Heart right ventricle (tissue), 16 donors: ENCODE measurements at regions not wholly inside any gene's neighbourhood (a gene's known extent, or its start where the extent isn't known, plus 50 kb on each side); places are given as distances from the start of the nearest gene placed in this dataset.

Experiments
- ATAC-seq, 8 donors: fragments of 200-7000 bp; cut with Tn5 transposase; one replicate each; pipeline ENCODE4 v1.9.1; 2020; ENCODE audit warnings: mild to moderate bottlenecking in 8 of 8, moderate library complexity in 8 of 8, moderate number of reproducible peaks in 1 of 8
- DNase-seq, 2 donors: peaks; one replicate each; pipeline ENCODE4 v3.0.0-alpha.2; 2020
- H3K27ac ChIP-seq, 10 donors: fragments of 200-600 bp; sonication (generic) in 2 of 10; one replicate each; pipeline versions ENCODE4 v1.5.0 to v1.8.0; 2020 to 2022; ENCODE audit warnings: mild to moderate bottlenecking in 3 of 10
- H3K27me3 ChIP-seq, 7 donors: fragments of 200-600 bp; one replicate each; pipeline ENCODE4 v1.8.0; 2021 to 2022; ENCODE audit warnings: mild to moderate bottlenecking in 2 of 7
- H3K36me3 ChIP-seq, 9 donors: fragments of 200-600 bp; sonication (generic) in 1 of 9; one replicate each; pipeline versions ENCODE4 v1.5.0 to v1.8.0; 2020 to 2022; ENCODE audit warnings: mild to moderate bottlenecking in 2 of 9
- H3K4me1 ChIP-seq, 9 donors: fragments of 200-600 bp; sonication (generic) in 1 of 9; one replicate each; pipeline versions ENCODE4 v1.5.0 to v1.8.0; 2020 to 2022; ENCODE audit warnings: mild to moderate bottlenecking in 4 of 9
- H3K4me3 ChIP-seq, 10 donors: fragments of 200-600 bp; sonication (generic) in 2 of 10; one replicate each; pipeline versions ENCODE4 v1.5.0 to v1.8.0; 2020 to 2022; ENCODE audit warnings: mild to moderate bottlenecking in 7 of 10, moderate library complexity in 2 of 10
- H3K9me3 ChIP-seq, 11 donors: fragments of 200-600 bp in 10 of 11; sonication (generic) in 2 of 11; one replicate each; pipeline versions ENCODE4 v1.5.0 to v1.8.0; 2013 to 2022; ENCODE audit warnings: mild to moderate bottlenecking in 2 of 11, control low read depth in 1 of 11, moderate library complexity in 1 of 11
- CTCF ChIP-seq, 9 donors: fragments of 200-600 bp; sonication (generic) in 2 of 9; IDR thresholded peaks; one replicate each; pipeline versions ENCODE4 v1.5.0 to v1.8.0; 2021 to 2022; ENCODE audit warnings: antibody characterized with exemption in 9 of 9, mild to moderate bottlenecking in 5 of 9, moderate library complexity in 1 of 9
- whole genome bisulfite sequencing, 2 donors: extraction: QIAGEN DNeasy Blood & Tissue Kit; methylation state at CpG; one replicate each; pipeline ENCODE4 v1.1.7; 2013; ENCODE audit warnings: inconsistent platforms in 1 of 2; 5-methylcytosine and 5-hydroxymethylcytosine counted together
- intact Hi-C, 10 donors: fragments of 100-400 bp; cut with DNase I; formaldehyde crosslinking; loops; one replicate each; pipeline versions ENCODE4 v1.11.1 to v1.14.2; 2022
- donor health status: Arrhythmogenic right ventricular cardiomyopathy.
- donor health status: ischemic (EF 13 %, LVEDD 7.1; RV severe dilation, severe dysfunction).
- donor health status: healthy with polysubstance abuse.
- donor health status: DM: no; HTN: yes; CAD: no.
- donor health status: DM: no; HTN: no; CAD: no.
- donor health status: ischemic (EF 25% LVEDD 6.9; RV normal size, moderate dysfunction).
- donor health status: ischemic (EF 25% LVEDD 5.7; RV mildly dilated, moderate dysfunction).
- donor health status: healthy.
- donor health status: DM: yes; HTN: yes; CAD: no.
- donor health status: Ischemic cardiomyopathy.
- donor health status: ischemic (EF 35%, LVEDD 5.7; RV mildly dilated, moderate dysfunction).
- donor health status: nonischemic (EF 11% LVEDD 7.7; RV severe dilation, severe dysfunction).
- donor health status: DM: yes; HTN: yes; CAD: no.
- donor health status: PGD.
- donor health status: ischemic (EF 29% LVEDD 5.4; RV normal size, mild dysfunction).
- donor health status: nonischemic (EF 23%, LVEDD 6.1; RV moderate dilation, normal function).

DNA sequence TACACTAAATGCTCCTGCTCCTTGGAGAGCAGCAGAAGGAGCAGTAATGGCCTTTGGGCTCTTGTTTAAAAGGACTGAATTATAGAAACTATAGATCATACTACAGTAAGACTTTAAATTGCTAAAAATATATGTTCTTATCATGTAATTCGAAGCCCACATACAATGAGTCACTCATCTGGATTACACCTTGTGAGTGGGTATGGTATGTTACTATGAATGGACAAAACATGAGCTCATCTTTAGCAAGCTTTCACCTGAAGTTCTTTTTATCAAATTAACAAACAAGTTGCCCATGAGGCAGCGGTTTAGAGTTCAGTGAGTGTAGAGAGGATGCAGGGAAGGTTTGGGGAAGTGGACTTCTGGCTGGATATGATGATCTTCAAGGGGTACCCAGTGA, 114.4 kb upstream of the CCN2 start:
- ATAC-seq, result no peak
- H3K36me3 ChIP-seq, result no peaks in the 10 kb centered on the region
- WGBS, 2 donors, result 71 to 83% methylated on average over 2 of the region's 2 CpGs
- no peak for DNase-seq
- peaks cover 0 to 33% (median 6%) of the 10 kb centered on the region in 9 donors for H3K4me1 ChIP-seq
- no peak overlapping the region for H3K4me3 ChIP-seq
- H3K27me3 ChIP-seq, result no peaks in the 10 kb centered on the region
- H3K27ac ChIP-seq, result no peak overlapping the region
- H3K9me3 ChIP-seq, result no peaks in the 10 kb centered on the region
- intact Hi-C loops, result no loop called here
- no peak for TF ChIP-seq CTCF (IDR thresholded peaks at IDR 0.05)

DNA sequence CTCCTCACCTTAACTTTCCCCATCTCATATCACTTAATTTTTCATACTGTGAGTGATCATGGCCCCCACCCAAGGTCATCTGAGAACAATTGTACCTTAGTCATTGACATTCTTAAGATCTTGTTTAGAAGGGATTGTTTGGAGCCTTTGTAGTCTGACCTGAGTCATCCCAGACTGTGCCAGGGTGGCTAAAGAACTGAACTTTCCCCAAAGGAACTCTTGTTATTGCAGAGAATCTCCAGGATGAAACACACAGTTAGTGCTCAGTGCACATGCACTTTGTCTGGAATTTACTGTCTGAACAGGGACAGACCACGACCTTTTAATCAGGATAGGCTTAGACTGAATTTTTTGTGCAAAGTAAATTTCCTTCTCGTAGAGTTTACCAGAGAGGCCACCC, 112.6 kb upstream of the CCN2 start:
- no peaks in the 10 kb centered on the region for H3K9me3 ChIP-seq
- no peak overlapping the region for H3K4me3 ChIP-seq
- ATAC-seq (peak in 5 of 8 donors; percentile 29 to 89 (median 60)), DNase-seq (no peak)
- no peaks in the 10 kb centered on the region for H3K36me3 ChIP-seq
- no peaks in the 10 kb centered on the region for H3K27me3 ChIP-seq
- H3K4me1 ChIP-seq, result peaks cover 0 to 33% (median 6%) of the 10 kb centered on the region in 9 donors
- peak overlapping the region in 2 of 10 donors; percentile 15 to 50 for H3K27ac ChIP-seq
- 60 to 67% methylated on average over 2 of the region's 2 CpGs for WGBS, 2 donors
- no peak for TF ChIP-seq CTCF (IDR thresholded peaks at IDR 0.05)
- intact Hi-C loops, result loop anchor here in 1 of 10 donors (5.0 kb wide), 1 partner anchor 111 kb away; the partner anchor contains the start of gene CCN2

GRCh38 chr6:132063204-132063603, 112.0 kb upstream of the CCN2 start:
- intact Hi-C loops, result loop anchor here in 1 of 10 donors (5.0 kb wide), 1 partner anchor 111 kb away; the partner anchor contains the start of gene CCN2
- Histone ChIP-seq H3K27ac (peak overlapping the region in 2 of 10 donors; percentile 15 to 50), H3K4me1 (peaks cover 0 to 33% (median 6%) of the 10 kb centered on the region in 9 donors), H3K4me3 (no peak overlapping the region), H3K9me3 (no peaks in the 10 kb centered on the region), H3K27me3 (no peaks in the 10 kb centered on the region), H3K36me3 (no peaks in the 10 kb centered on the region)
- peak in 2 of 8 donors; percentile 50 to 58 for ATAC-seq
- no peak for TF ChIP-seq CTCF (IDR thresholded peaks at IDR 0.05)
- DNase-seq, result no peak
- 54 to 64% methylated on average over 5 of the region's 5 CpGs for WGBS, 2 donors

DNA sequence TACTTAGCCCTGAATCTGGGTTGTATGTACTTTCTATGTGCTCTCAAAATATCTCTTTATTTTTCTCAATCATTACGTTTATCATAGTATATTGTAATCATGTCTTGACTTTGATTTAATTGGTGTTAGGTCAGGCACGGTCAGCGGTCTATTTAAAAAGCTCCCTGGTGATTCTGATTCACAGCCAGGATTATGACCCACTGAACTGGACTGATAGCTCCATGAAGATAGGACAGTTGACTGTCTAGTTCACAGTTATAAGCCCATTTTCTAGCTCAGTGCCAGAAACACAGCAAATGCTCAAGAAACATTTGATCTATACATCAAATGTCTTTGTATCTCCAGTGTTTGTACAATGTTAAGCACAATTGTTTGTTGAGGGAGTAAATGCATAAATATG, 111.5 kb upstream of the CCN2 start:
- WGBS, 2 donors, result 64 to 68% methylated on average over 3 of the region's 3 CpGs
- ATAC-seq, result no peak
- Histone ChIP-seq H3K4me1 (peaks cover 0 to 33% (median 6%) of the 10 kb centered on the region in 9 donors), H3K27ac (peak overlapping the region in 1 of 10 donors; percentile 50), H3K36me3 (no peaks in the 10 kb centered on the region), H3K9me3 (no peaks in the 10 kb centered on the region), H3K27me3 (no peaks in the 10 kb centered on the region), H3K4me3 (no peak overlapping the region)
- intact Hi-C loops, result loop anchor here in 1 of 10 donors (5.0 kb wide), 1 partner anchor 110 kb away; the partner anchor contains the start of gene CCN2
- DNase-seq, result no peak
- no peak for TF ChIP-seq CTCF (IDR thresholded peaks at IDR 0.05)
